ENCODE measurements at regions not wholly inside any gene's neighbourhood (a gene's known extent, or its start where the extent isn't known, plus 50 kb on each side); places are given as distances from the start of the nearest gene placed in this dataset.
"Not testable (repeated sequence)": the region's sequence is repeated elsewhere in the genome, so short reads cannot be mapped to it uniquely, and the experiment has no call there.

GRCh38 chr12:78530100-78530765 is 334.3 kb upstream of the SYT1 start:
- DNase-seq: no peak

GRCh38 chr12:78531831-78532458 is 332.6 kb upstream of the SYT1 start:
- DNase-seq: no peak

GRCh38 chr12:78534311-78534710 is 330.3 kb upstream of the SYT1 start:
- DNase-seq: no peak

- DNase-seq: no peak
Measured at GRCh38 chr12:78540606-78541336, 323.8 kb upstream of the SYT1 start.

- DNase-seq: no peak
Measured at GRCh38 chr12:78550831-78551230, 313.7 kb upstream of the SYT1 start.

GRCh38 chr12:78555802-78556201 is 308.8 kb upstream of the SYT1 start:
- no peak for DNase-seq

- no peak for DNase-seq
Measured at GRCh38 chr12:78556651-78557050, 307.9 kb upstream of the SYT1 start.

GRCh38 chr12:78559416-78559815 is 305.2 kb upstream of the SYT1 start:
- no peak for DNase-seq

- no peak for DNase-seq
Measured at GRCh38 chr12:78559886-78560285, 304.7 kb upstream of the SYT1 start.

- no peak for DNase-seq
Measured at GRCh38 chr12:78560633-78561032, 303.9 kb upstream of the SYT1 start.

GRCh38 chr12:78562368-78563205 is 302.0 kb upstream of the SYT1 start:
- DNase-seq: peak; percentile 5

GRCh38 chr12:78563826-78564225 is 300.7 kb upstream of the SYT1 start:
- no peak for DNase-seq

GRCh38 chr12:78566456-78566855 is 298.1 kb upstream of the SYT1 start:
- no peak for DNase-seq

GRCh38 chr12:78568321-78569020 is 296.1 kb upstream of the SYT1 start:
- DNase-seq: no peak

GRCh38 chr12:78571953-78572352 is 292.6 kb upstream of the SYT1 start:
- DNase-seq: no peak

- not testable (repeated sequence) for DNase-seq
Measured at GRCh38 chr12:78575208-78575607, 289.4 kb upstream of the SYT1 start.

- DNase-seq: no peak
Measured at GRCh38 chr12:78579846-78580245, 284.7 kb upstream of the SYT1 start.

- DNase-seq: no peak
Measured at GRCh38 chr12:78580296-78580695, 284.3 kb upstream of the SYT1 start.

- DNase-seq: no peak
Measured at GRCh38 chr12:78584695-78585094, 279.9 kb upstream of the SYT1 start.

GRCh38 chr12:78585132-78585531 is 279.4 kb upstream of the SYT1 start:
- no peak for DNase-seq

GRCh38 chr12:78586790-78587189 is 277.8 kb upstream of the SYT1 start:
- no peak for DNase-seq

GRCh38 chr12:78599366-78599765 is 265.2 kb upstream of the SYT1 start:
- DNase-seq: no peak

GRCh38 chr12:78600541-78600940 is 264.0 kb upstream of the SYT1 start:
- DNase-seq: no peak

Data from RPMI8226 (cell line).